ENCODE measurements at regions not wholly inside any gene's neighbourhood (a gene's known extent, or its start where the extent isn't known, plus 50 kb on each side); places are given as distances from the start of the nearest gene placed in this dataset.
"Not testable (repeated sequence)": the region's sequence is repeated elsewhere in the genome, so short reads cannot be mapped to it uniquely, and the experiment has no call there.

DNA sequence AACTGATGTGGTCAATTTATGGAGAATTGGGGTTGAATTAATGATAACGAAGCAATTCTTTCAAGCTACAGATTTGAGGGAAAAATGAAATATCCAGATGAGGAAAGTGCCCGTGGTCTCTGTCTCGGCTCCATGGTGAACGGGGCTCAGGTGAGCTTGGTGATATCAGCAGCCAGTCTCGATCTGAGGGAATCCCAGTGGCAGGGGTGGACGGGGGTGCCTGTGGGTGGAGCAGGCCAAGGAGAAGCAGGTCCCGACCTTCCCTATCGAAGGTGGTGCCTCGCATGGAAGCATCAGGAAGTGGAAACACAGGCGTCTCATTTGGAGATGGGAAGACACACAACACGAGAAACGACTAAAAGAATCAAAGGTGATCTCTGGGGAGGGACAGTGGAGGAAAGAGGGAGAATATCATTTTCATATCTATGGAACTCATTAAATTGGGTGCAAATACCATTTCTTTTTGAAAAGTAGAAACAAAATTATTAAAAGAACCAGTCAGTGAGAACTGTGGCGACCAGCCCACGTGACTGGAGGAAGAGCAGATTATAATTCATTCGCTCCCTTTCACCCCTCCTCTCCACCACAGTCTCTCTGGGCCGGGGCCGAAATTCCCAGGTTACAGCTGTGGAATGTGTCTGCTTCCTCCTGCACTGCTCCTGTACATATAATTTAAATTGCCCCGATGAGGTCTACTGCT lies 354.3 kb upstream of the SFSWAP start:
- no peak for ATAC-seq
- H3K36me3 Mint-ChIP-seq, result peaks cover 0 to under 1% of the 10 kb centered on the region in 2 donors
- peak in 1 of 2 donors; percentile 25 for DNase-seq (ENCODE audit: low spot score in 2 of 2)
- no peak overlapping the region for H3K27ac Mint-ChIP-seq
- peaks cover under 1 to 1% of the 10 kb centered on the region in 2 donors for H3K9me3 Mint-ChIP-seq

DNA sequence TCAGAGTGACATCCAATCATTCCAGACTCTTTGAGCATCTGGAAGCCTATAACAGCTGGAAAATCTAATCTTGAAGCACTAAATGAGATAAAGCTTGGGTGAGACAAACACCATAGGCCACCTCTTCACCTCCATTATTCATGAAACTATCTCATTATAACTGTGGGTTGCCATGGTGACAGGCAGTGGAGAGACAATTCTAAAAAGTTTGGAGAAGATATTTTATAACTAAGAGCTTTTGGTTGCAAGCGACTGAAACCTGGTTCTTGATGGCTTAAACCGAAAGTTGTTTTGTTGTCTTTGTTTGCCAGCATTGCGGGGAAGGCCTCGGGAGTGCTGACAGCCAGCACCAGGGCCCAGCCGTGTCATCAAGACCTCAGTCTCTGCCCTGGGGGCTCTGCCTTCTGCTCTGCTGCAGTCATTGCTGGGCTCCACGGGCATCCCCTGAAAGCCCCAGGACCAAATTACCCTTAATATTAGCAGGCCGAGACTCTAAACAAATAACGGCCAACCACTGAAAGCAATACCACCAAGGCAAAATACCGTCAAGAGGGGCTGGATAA lies 353.6 kb upstream of the SFSWAP start:
- ATAC-seq (no peak), DNase-seq (ENCODE audit: low spot score in 2 of 2) (no peak)
- no peaks in the 10 kb centered on the region for H3K36me3 Mint-ChIP-seq
- no peaks in the 10 kb centered on the region for H3K9me3 Mint-ChIP-seq
- H3K27ac Mint-ChIP-seq, result no peak overlapping the region

DNA sequence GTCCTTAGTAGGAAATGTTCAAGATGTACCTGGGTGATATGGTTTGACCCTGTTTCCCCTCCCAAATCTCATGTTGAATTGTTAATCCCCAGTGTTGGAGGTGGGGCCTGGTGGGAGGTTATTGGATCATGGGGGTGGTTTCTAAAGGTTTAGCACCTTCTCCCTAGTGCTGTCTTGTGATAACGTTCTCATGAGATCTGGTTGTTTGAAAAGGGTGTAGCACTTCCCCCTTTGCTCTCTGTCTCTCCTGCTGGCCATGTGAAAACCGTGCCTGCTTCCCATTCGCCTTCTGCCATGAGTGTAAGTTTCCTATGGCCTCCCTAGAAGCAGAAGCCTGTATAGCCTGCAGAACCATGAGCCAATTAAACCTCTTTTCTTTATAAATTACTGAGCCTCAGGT lies 353.0 kb upstream of the SFSWAP start:
- no peak for ATAC-seq
- Mint-ChIP-seq H3K9me3 (no peaks in the 10 kb centered on the region), H3K36me3 (no peaks in the 10 kb centered on the region), H3K27ac (no peak overlapping the region)
- no peak for DNase-seq (ENCODE audit: low spot score in 2 of 2)

GRCh38 chr12:131362291-131363211 lies 348.3 kb upstream of the SFSWAP start:
- DNase-seq (ENCODE audit: low spot score in 2 of 2) (peak in 1 of 2 donors; percentile 20), ATAC-seq (peak in 1 of 2 donors; percentile 11)
- Mint-ChIP-seq H3K36me3 (no peaks in the 10 kb centered on the region), H3K9me3 (no peaks in the 10 kb centered on the region), H3K27ac (no peak overlapping the region)

DNA sequence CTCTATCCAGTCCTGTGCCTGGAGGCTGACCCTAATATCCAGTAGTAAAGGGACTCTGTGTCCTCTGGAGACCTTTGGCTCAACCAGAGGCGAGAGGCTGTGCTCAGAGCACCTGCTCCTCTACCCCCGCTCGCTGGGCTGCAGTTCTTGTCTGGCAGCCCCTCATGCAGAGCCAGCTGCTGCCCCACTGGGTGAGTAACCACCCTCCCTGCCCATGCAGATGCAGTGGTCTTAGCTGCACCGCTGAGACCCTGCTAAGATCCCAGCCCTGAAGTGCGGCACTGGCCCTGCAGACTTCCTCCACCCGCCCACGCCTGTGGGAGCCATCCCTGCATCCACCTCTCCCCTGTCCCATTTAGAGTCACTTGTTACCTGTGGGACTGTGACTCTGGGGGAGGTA lies 347.5 kb upstream of the SFSWAP start:
- Mint-ChIP-seq H3K9me3 (no peaks in the 10 kb centered on the region), H3K36me3 (no peaks in the 10 kb centered on the region), H3K27ac (no peak overlapping the region)
- ATAC-seq, result no peak
- DNase-seq (ENCODE audit: low spot score in 2 of 2), result peak in 1 of 2 donors; percentile 37

GRCh38 chr12:131363841-131364495 lies 346.9 kb upstream of the SFSWAP start:
- no peak for DNase-seq (ENCODE audit: low spot score in 2 of 2)
- no peak for ATAC-seq
- Mint-ChIP-seq H3K27ac (no peak overlapping the region), H3K36me3 (no peaks in the 10 kb centered on the region), H3K9me3 (no peaks in the 10 kb centered on the region)

- no peaks in the 10 kb centered on the region for H3K9me3 Mint-ChIP-seq
- no peaks in the 10 kb centered on the region for H3K36me3 Mint-ChIP-seq
- no peak for DNase-seq (ENCODE audit: low spot score in 2 of 2)
- no peak overlapping the region for H3K27ac Mint-ChIP-seq
- no peak for ATAC-seq
These were observed 345.7 kb upstream of the SFSWAP start for GRCh38 chr12:131364903-131365820.

DNA sequence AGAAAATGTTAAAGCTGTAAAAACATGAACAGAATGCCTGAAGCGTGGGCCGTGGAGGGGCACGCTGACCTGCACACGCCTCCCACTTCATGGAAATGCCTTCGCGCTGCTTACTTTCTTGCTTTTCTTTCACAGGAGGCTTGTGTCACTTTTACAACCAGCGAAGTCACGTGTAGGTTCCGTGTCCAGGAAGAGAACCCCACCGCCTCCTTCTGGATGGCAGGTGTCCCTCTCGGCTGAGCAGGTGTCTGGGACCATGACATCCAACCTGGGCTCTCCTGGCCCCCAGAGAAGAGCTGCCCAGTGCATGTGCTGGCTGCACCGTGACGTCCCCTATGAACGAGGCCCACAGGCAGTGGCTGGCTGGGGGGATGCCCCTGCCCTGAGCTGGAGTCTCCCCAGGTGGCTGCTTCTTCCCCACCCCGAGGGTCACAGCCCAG lies 345.0 kb upstream of the SFSWAP start:
- ATAC-seq, result no peak
- Mint-ChIP-seq H3K9me3 (no peaks in the 10 kb centered on the region), H3K27ac (no peak overlapping the region), H3K36me3 (no peaks in the 10 kb centered on the region)
- DNase-seq (ENCODE audit: low spot score in 2 of 2), result no peak

DNA sequence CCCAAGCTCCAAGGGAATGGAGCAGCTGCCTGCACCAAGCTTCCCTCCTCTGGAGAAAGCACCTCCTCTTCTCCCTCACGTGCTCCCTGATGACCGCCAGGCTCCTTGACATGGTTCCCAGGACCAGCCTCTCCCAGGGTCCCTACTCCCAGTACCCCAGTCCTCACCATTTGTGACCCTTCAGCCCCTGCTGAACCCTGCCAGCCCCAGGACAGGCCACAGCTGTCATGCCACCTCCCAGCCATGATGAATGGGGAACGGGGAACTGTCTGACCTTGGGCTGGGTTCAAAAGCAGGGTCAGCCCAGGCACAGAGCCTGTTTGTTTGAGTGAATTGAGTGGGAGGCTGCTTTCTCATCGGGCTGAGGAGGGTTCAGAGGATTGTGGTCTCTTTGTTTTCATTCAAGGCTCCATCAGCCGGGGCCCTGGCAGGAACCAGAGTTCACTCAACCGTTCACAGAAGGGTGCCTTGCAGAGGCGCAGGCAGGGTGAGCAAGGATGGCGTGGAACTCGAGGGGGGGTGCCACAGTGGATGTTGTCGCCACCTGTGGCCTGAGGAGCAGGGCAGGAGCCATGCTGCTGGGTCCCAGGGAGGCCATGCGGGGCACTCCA lies 344.5 kb upstream of the SFSWAP start:
- Mint-ChIP-seq H3K9me3 (no peaks in the 10 kb centered on the region), H3K27ac (no peak overlapping the region), H3K36me3 (no peaks in the 10 kb centered on the region)
- DNase-seq (ENCODE audit: low spot score in 2 of 2), result no peak
- ATAC-seq, result no peak

DNA sequence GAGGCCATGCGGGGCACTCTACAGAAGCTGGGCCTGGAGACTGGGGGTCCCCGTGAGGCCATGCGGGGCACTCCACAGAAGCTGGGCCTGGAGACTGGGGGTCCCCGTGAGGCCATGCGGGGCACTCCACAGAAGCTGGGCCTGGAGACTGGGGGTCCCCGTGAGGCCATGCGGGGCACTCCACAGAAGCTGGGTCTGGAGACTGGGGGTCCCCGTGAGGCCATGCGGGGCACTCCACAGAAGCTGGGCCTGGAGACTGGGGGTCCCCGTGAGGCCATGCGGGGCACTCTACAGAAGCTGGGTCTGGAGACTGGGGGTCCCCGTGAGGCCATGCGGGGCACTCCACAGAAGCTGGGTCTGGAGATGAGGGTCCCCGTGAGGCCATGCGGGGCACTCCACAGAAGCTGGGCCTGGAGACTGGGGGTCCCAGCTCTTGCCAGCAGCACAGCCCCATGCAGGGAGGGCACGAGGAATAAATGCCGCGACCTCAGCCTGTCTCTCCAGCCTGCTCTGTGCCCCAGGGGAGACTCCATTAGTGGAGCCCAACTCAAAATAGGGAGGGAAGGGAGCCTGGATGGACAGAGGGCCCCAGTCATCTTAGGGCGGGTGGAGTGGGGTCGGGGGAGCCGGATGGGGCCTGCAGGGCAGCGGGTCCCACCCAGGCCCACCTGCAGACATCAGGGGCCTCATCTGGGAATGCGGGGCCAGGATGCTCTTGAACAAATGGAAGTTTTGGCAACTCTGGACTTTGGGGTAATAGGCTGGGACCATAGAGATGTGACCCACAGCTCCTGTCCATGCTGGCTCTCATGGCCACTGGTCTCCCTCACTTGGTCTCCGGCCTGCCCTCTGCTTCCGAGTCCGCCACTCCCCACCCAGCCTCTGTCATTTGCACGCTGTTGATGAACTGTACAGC lies 343.6 kb upstream of the SFSWAP start:
- H3K9me3 Mint-ChIP-seq, H3K36me3 Mint-ChIP-seq, H3K27ac Mint-ChIP-seq, ATAC-seq: not testable (repeated sequence)
- DNase-seq (ENCODE audit: low spot score in 2 of 2), result peak in 1 of 2 donors; percentile 42

DNA sequence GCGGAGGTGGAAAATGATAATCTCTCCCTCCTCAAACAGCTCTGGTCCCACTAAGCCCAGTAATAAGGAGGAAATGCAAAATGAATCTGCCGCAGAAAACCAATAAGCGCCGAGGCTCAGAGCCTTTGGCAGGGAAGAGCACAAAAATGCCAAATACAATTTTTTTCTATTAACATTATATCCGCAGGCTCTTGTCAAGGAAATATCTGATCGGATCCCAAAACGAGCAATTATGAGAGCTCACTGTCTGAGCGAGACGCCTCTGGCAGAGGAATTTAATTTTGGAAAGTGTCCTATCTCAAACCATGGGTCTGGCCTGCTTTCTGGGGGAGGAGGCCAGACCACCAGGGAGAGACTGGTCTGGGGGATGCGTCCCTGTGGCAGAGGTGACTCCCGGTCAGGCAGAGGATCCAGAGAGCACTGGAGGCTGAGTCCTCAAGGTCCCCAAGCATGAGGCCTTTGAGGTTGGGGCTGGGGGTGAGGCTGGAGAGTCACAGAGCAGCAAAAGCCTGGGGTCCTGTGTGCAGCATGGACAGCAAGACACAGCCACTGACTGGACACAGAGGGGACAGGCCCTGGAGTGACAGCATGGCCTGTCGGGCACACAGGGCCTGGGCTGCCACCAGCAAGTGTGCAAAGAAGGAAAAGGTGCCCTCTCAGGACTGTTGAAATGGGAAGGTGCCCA lies 342.8 kb upstream of the SFSWAP start:
- DNase-seq (ENCODE audit: low spot score in 2 of 2) (no peak), ATAC-seq (no peak)
- Mint-ChIP-seq H3K9me3 (no peaks in the 10 kb centered on the region), H3K27ac (no peak overlapping the region), H3K36me3 (no peaks in the 10 kb centered on the region)

DNA sequence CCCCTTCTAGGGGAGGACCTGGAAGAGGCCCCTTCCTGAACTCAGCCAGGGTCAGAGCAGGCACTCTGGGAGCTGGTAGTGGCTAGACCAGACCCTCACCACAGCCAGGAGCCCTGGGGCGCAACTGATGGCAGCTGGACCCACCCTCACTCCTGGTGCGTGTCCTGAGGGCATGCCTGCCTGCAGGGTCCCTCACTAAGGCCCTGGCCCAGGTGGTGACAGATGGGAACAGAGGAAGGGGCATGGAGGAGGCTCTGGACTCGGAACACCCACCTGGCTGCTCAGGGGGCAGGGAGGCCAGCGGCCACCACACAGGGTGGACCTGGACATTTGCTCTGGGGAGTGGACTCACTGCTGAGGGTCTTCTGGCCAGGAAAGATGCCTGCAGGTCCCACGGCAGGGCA lies 342.2 kb upstream of the SFSWAP start:
- H3K9me3 Mint-ChIP-seq, result no peaks in the 10 kb centered on the region
- H3K27ac Mint-ChIP-seq, result no peak overlapping the region
- DNase-seq (ENCODE audit: low spot score in 2 of 2) (peak in 1 of 2 donors; percentile 43), ATAC-seq (no peak)
- no peaks in the 10 kb centered on the region for H3K36me3 Mint-ChIP-seq

DNA sequence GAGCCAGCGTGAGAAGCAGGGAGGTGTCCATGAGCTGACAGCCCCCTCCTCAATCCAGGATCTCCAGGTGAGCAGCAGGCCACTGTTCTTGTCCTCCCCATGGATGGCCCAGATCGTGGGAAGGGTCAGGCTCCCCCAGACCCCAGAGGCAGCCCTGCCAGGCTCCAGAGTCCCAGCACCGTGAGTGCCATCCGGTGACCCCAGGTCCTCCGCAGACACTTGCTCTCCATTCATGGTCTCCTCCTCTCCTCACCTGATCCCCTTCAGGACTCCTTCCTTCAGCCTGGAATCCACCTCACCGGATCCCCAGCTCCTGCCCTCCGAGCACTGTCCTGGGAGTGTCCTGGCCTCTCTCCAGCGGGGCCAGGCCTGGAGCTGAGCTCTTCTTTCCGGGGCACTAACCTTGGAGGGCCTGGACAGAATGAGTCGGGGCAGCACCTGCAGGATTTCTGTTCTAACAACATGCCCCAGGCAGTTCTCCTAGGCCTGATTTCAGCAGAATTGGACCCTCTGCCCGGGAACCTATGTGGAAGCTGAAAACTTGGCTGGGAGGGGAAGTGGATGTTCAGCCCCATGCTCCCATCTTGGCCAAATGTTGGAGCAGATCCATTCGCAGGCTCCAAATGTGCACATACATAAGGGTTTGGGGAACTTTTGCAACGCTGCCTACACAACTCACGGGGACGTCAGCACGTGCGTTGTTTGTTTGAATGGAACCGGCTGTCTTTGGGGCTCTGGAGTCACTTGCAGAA lies 341.6 kb upstream of the SFSWAP start:
- H3K27ac Mint-ChIP-seq, result no peak overlapping the region
- ATAC-seq, result no peak
- H3K36me3 Mint-ChIP-seq, result no peaks in the 10 kb centered on the region

GRCh38 chr12:131370321-131370720 lies 340.6 kb upstream of the SFSWAP start:
- no peak overlapping the region for H3K27ac Mint-ChIP-seq
- DNase-seq (ENCODE audit: low spot score in 2 of 2), result no peak
- no peaks in the 10 kb centered on the region for H3K36me3 Mint-ChIP-seq
- H3K9me3 Mint-ChIP-seq, result no peaks in the 10 kb centered on the region
- ATAC-seq, result no peak

More for the DNA sequence above, 341.6 kb upstream of the SFSWAP start:
- no peaks in the 10 kb centered on the region for H3K9me3 Mint-ChIP-seq
- peak in 1 of 2 donors; percentile 41 for DNase-seq (ENCODE audit: low spot score in 2 of 2)
